DMS114 treated with DMSO at 0.1 percent for 48 hours (cell line): ENCODE measurements at regions not wholly inside any gene's neighbourhood (a gene's known extent, or its start where the extent isn't known, plus 50 kb on each side); places are given as distances from the start of the nearest gene placed in this dataset.

ENCODE experiments used
- DNase-seq: peaks from one replicate; lab custom pipeline; 2025; ENCODE audit not compliant: unreplicated experiment; lab: John Stamatoyannopoulos, UW

DNA sequence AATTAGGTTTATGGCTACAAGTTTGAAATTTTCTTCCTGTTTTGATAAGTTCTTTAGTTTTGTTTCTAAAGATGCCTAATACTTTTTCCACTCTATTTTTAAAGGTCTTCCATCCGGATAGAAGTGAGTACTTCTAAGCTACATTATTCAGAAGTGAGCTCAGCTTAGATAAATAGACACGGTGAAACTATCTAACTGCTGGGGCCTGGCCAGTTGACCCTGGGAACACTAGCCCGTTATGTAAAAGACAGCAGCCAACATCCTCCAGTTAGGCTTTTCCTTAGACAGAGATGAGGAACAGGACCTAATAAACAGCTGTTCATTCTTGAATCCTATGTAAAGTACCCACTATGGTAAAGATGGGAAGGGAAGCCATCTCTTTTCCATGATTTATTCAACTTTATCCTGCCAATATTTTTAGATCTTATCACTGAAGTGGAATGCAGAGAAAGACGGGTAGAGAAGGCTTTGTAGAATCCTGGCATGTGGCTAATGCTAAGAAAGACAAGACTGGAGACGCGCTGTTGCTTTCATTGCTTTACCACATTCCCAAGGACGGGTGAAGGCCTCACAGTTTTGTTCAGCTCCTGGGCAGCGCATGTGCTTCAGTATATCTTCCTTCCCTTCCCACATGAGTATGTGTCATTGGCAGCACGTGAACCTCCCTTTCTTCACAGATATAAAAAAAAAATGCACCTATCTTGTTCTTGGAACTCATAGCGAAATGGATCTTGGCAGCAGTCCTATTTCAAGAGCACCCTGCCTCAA, 340.0 kb upstream of the MEOX2 start:
- no peak for DNase-seq

DNA sequence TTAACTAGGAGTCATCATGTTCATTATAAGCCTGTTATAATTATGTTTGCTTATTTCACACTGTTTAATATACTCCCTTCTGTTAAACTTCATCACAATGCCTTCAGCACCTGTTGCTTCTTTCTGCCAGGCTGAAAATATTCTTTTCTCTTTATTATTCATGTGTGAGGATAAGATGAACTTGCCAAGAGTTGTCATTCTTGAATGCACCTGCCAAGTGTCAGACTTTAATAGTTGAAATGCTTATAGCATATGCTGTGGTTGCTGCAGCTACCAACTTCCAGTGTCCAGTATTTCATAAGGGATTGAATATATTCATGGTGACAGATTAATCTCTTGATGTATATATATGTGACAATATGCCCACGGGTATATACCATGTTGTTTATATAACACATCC, 339.2 kb upstream of the MEOX2 start:
- no peak for DNase-seq

DNA sequence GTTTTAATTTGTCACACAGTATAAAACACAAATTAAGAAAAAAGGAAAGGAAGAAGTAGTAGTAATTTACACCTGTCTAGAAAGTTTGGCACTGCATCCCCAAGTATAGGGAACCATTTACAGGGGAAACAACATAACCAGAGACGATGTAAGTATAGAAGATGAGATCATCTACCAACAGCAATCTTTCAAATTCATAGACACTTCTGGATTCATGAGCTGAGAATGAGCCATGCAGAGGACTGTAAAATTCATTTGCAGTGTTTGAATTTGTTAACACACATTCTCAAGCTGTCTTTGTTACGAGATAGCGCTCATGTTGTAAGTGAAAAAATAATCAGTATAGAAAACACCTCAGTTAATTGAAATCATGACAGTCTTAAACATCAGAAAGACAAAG, 337.0 kb upstream of the MEOX2 start:
- no peak for DNase-seq

DNA sequence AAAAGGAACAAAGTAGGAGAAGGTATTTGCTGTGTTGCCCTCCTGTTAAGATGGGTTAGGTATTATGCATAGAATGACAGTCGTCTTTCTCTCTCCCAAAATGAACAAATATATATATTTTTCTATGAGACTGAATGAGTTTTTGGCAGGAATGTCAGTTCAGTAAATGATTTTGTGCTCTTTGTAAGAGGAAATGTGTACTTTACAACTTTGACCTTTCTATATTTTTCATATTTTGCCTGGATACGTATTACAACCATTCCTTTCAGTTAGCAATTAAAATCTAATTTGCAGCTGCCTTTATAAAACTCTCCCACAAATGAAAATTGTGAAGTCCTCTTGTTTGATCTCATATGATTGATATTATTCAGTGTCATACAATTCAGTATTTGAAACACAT, 336.6 kb upstream of the MEOX2 start:
- DNase-seq, result no peak

DNA sequence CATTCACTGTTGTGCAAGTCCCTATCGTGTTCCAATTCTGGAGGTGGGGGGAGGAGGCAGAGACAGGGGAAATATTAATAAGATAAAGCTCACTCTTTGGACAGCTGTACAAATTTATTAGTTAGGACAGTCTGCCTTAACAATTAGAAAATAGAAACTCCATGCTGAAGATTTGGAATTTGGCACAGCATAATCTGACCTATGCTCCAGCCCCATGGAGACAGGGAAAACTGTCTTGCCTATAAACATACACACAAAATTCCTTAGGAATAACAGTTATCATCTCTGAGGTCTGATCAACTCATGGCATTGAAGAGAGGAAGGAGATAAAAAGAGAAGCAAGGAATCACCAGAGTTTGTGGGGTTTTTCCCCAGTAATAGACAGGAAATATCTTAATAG, 335.4 kb upstream of the MEOX2 start:
- no peak for DNase-seq

DNA sequence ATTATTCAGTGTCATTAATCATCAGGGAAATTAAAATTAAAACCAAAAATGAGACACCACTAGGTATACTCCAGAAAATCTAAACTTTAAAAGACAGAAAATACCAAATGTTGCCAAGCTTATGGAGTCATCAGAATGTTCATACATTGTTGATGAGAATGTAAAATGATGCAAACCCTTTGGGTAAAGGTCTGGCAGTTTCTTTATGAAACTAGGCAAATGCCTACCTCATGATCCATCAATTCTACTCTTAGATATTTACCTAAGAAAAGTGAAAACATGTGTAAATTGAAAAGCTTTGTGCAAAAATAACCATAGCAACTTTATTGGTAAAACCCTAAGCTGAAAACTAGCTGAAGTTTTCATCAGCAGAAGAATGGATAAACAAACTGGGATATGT, 329.5 kb upstream of the MEOX2 start:
- DNase-seq, result no peak

DNA sequence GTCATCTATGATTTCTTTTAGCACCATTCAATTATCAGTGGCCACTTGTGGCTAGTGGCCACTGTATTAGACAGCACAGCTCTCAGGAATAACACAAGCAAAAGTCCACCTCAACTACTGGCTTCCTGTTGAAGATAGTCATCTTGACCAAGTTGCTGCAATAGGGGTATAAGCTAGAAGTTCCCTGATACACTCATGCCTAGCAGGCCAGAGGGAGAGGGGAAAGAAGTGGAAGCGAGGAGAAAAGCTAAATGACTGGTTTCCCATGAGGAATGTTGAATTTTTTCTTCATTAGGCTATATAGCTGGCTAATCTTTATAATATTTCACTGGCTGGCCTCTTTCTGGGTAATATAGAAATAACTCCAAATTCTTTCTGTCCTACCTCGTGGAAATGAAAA, 327.5 kb upstream of the MEOX2 start:
- DNase-seq, result no peak

DNA sequence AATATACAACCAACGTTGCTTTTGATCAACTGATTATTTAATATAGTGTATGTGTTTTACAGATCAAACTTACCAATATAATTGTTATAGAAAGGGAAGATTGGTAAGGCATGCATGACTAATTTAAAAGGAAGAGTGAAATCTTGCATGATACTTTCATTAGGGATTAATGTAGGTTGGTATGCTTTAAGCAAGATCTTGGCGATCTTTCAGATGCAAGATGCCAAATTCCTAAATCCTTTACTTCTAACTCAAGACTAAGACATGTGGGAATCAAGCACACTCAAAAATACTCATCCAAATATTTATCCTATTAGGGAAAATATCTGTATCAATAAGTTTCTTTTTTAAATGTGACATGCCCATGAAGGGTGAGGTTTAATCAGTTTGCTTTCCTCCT, 321.4 kb upstream of the MEOX2 start:
- DNase-seq, result no peak

DNA sequence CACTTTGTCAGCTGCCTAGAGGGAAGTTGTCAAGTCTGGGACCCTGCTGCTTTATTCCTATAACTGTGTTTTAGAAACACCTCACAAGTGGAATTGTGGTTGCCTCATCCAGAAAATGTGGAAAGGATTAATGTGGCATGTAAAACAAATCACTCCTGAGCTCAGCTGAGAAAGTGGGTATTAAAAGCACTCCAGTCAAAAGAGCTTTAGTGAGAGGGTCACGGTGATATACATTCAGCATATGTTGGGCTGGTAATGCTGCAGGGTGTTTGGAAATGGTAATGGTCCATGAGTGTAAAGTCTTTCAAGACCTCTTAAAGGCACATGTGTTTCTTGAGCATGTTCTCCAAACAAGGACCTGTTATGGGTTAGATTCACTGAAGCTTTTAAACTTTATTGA, 318.2 kb upstream of the MEOX2 start:
- DNase-seq, result no peak

DNA sequence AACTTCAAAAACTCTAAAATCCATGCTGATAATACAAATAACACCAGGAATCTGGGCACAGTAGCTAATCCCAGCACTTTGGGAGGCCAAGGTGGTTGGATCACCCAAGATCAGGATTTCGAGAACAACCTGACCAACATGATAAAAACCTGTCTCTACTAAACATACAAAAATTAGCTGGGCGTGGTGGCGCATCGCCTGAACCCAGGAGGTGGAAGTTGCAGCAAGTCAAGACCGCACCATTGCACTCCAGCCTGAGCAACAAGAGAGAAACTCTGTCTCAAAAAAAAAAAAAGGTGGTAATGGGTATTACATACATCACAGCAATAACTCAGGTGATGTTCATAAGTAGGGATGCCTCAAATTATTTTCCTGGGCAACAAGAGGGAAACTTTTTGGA, 315.0 kb upstream of the MEOX2 start:
- DNase-seq, result no peak

DNA sequence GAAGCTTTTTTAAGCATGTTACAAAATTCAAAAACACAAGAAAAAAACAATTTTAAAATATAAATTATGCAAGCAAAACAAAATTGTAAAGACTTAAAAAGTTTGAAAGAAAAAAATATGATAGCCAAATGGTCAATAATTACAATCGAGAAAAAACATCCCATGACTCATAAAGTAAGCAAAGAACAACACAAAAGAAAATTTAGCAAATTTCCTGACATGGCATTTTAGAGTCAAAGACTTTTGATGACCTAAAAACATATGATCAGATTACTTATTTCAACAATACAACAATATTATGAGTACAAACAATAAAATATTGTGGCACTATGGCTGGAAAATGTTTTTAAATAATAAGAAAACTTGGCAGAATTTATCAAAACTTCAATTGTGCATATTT, 312.1 kb upstream of the MEOX2 start:
- no peak for DNase-seq

DNA sequence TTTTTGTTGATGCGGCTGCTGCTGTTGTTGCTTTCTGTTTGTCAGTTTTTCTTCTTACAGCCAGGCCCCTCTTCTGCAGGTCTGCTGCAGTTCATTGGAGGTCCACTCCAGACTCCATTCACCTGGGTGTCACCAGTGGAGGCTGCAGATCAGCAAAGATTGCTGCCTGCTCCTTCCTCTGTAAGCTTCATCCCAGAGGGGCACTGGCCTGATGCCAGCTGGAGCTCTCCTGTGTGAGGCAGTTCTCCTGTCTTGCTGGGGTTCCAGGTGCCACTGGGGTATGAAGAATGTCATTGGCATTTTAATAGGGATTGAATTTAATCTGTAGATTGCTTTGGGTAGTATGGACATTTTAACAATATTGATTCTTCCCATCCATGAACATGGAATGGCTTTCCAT, 308.5 kb upstream of the MEOX2 start:
- DNase-seq, result no peak

DNA sequence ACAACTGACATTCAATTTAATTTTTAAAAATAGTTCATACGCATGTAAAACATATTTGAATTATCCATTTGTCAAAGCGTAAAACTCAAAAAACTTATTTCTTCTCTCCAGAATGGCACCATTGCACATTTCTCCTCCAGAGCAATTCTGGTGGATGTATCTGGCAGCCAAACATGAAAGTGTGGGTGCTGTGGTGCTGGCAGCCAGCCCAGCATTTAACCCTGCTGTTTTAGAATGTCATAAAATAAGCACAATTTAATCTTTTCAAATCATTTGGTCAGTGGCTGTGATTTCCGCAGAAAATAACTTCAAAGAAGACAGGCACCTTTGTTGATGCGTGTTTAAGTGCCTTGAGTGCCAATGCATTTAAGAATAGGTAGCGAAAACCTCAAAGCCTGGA, 302.7 kb upstream of the MEOX2 start:
- DNase-seq, result no peak

DNA sequence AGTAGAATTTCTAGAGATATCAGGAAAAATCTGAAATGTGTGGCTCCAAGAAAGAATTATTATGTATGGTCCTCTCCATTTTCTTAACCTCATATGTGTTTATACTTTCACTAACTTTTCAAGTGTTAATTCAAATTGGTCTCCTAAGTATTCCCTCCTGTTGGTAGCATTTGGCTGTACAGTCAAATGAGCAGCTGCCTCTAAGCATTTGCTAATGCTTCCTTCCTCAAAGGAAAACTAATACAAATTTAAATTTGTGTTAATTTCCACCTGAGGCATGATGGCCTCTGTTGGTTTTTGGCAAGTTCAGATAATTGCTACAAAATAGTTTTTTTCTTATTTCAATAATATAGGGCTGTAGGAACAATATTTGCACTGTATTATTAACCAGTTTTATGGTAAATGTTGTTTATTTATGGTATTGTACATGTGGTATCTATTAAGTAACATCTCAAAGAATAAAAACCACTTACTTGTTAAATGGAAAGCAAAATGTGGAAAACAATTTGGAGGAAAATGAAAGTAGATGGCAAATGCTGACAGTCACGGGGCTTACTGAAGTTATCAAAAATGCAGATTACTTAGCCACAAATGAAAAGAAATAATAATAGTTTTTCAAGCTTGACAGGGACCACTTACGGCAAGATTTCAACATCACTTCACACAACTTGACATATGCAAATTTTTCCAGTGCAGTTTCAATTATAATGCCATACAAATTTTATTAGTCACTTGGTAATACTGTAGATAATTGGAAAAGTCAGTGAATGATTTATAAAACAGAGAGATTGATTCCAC, 299.3 kb upstream of the MEOX2 start:
- DNase-seq, result no peak

DNA sequence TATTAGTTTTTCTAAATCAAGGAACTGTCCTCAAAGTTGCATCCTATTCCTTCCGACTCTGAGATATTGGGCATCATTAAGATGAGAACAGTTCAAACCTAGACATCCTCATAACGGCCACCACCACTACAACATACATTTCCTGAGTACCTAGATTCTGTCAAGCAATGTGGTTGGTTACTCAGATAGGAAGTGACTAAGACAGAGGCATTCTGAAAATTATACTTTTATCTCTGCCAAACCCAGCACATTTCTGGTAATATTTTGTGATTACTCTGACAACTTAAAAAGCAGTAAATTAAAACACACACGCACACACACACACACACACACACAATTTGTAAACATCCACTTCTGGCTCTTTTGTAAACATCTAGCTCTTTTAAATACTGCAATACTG, 291.2 kb upstream of the MEOX2 start:
- no peak for DNase-seq

DNA sequence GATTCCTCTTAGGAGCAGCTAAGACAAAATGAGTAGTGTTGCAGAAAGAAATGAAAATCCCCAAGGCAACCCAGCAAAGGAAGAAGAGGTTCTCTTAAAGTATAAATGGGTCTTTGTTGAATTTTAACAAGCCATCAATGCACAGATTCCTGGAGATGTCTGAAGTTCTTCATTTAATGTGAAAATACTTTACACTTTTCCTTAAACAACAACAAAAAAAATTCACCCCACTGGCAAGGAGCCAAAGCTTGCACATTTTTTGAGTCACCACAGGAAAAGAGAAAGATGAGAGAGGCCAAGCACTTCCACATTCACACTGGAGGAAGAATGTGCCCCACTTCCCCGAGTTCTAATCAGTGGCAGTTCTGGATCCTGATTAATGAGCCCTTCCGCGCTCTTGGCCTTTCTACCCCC, 286.4 kb upstream of the MEOX2 start:
- no peak for DNase-seq

DNA sequence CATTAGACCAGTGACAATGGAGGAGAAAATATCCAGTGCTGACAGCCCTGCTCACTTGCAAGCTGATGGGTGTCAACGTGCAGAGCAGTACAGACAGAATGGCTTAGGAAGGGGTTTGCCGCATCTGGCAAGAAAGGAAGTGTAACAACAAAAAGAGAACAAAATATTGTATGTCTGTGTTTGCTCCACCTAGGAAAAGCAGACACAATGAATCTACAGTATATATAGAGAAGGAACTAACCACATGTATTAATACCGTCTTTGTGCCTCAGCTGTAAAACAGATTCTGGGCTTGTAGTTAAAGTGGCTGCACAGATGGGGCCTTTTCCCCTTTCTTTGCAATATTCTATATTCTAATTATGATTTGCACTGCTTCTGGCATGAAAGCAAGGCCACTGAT, 281.1 kb upstream of the MEOX2 start:
- no peak for DNase-seq

DNA sequence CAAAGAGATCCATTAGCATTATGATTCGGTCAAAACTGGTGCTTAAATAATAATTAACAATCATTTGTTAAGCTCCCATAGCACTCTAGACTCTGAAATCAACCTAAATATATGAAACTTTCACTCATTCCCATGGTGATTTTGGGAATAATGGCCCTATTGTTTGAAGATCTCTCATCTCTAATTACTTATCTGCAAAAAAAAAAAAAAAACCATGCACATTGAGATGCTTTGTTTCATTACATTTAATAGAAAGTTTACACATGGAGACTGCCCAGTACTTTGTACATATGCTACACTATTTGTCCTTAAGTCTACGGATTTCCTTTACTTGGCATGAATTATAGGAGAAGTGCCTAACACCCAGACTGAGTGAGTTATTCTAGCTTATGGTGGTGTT, 280.6 kb upstream of the MEOX2 start:
- no peak for DNase-seq

DNA sequence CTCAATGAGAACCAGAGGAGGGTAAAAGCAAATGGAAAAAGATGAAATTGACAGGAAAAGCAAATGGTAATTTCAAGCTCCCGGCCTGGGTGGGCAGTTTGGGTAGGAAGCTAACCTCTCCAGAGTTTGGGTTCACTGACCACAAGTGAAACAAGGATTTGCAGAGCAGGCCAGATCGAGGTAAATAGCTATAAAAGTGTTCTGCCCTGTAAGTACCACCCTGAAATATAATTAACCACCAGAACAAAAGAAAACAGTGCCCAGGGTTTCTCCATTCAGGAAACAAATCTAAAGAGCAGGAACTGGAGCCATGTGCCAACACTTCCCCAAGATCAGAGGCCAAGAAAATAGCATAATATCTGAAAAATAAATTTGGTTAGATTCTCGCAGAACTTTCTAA, 276.7 kb upstream of the MEOX2 start:
- no peak for DNase-seq

DNA sequence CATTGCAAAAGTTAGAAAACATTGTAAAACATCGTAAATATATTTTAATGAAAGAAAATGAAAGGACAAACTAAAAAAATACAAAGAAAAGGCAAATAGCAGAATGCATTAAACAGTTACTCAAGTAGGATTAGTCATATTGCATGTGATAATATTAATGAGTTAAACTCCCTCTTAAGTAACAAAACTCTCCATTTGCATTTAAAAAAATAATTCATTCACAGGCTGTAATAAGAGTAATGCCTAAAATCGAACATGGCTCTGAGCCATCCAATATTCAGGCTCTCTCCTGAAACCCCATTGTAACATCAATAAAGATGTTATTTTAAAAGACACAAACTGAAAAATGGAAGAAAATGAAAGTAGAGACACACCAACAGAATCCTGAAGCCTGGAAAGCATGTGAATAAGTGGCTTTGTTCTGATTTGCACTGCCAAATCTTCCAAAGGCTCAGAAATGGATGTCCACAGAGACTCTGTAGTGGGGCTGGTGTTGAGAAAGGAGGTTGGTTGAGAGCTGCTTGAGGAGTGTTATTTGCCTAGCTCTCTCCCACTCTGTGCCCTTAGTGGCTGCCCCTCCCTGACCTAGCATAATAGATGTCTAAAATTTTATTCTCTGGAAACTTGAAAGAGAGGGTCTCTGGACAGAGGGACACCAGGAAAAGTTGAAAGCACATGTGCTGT, 268.3 kb upstream of the MEOX2 start:
- DNase-seq, result no peak

DNA sequence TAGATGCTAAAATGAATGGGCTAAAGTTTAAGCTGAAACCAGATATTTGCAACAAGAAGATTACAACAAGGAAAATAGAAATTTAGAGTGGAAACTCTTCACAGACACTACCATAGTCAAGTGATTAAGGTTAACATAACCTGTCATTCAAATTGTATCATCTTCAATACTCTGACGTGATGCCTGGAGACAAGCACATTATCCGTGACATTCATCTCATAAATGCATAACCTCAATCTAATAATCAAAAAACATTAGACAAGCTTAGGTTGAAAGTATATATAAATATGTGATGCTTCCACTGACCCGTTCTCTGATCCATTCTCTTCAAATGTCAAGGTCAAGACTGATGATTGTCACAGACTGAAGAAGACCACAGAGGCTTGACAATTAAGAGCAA, 263.8 kb upstream of the MEOX2 start:
- no peak for DNase-seq

DNA sequence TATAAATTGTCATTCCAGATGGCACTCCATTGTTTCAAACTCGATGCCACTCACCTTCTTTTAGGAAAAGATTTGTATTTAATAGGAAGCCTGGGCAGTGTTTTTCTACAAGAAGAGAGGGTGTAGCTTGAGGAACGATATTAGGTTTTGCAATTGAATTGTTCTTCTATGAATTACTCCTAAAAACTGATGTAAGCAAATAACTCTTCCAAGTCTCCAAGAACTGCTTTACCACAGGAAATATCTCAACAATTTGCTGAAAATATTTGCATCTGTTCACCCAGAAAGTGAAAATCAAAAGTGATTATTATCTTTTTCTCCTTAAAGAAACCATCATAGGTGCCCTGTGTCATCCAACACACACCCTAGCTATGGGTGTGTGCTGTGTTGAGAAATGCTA, 261.3 kb upstream of the MEOX2 start:
- DNase-seq, result no peak
